ENCODE measurements at regions not wholly inside any gene's neighbourhood (a gene's known extent, or its start where the extent isn't known, plus 50 kb on each side); places are given as distances from the start of the nearest gene placed in this dataset.

GRCh38 chr1:98827041-98827440 lies 165.5 kb downstream of the SNX7 start (continued):
- no peak for TF ChIP-seq PBX3 (IDR thresholded peaks at IDR 0.05)
- no peak for TF ChIP-seq MEF2A (IDR thresholded peaks at IDR 0.05; ENCODE audit: borderline replicate concordance, low read depth)
- TF ChIP-seq FOXM1 (IDR thresholded peaks at IDR 0.05; ENCODE audit: low read depth), result no peak

GRCh38 chr1:98839840-98840239 lies 164.8 kb downstream of the PLPPR5 start:
- H2AFZ ChIP-seq (ENCODE audit: low read depth), result no peak overlapping the region
- TF ChIP-seq POLR2AphosphoS5 (IDR thresholded peaks at IDR 0.05; ENCODE audit: low read depth, low read length), result no peak
- no peak for TF ChIP-seq FOSL2 (IDR thresholded peaks at IDR 0.05; ENCODE audit: borderline replicate concordance, low read depth)
- no peak for TF ChIP-seq CHD2 (IDR thresholded peaks at IDR 0.05; ENCODE audit: low read length, partially characterized antibody)
- no peak for TF ChIP-seq NRF1 (IDR thresholded peaks at IDR 0.05; ENCODE audit: low read depth, low read length)
- TF ChIP-seq USF2 (IDR thresholded peaks at IDR 0.05; ENCODE audit: borderline replicate concordance, low read depth, low read length), result no peak
- no peak for TF ChIP-seq REST (IDR thresholded peaks at IDR 0.05; ENCODE audit: low read depth, low read length)
- TF ChIP-seq EZH2phosphoT487 (IDR thresholded peaks at IDR 0.05; ENCODE audit: borderline replicate concordance, low read depth), result no peak
- CTCF ChIA-PET, result no interaction called here
- H3K79me2 ChIP-seq (ENCODE audit: insufficient read depth), result no peaks in the 10 kb centered on the region
- H4K20me1 ChIP-seq (ENCODE audit: insufficient read depth), result no peaks in the 10 kb centered on the region
- no peaks in the 10 kb centered on the region for H3K9me2 ChIP-seq
- POLR2A ChIA-PET, result no interaction called here
- H3K4me2 ChIP-seq, result no peak overlapping the region
- H3K4me1 ChIP-seq (ENCODE audit: control insufficient read depth in 1 of 2, insufficient read depth in 2 of 2, low read depth in 1 of 2, low read length in 1 of 2), result no peaks in the 10 kb centered on the region
- no peak overlapping the region for H3K4me3 ChIP-seq (ENCODE audit: low read depth in 2 of 2, low read length in 1 of 2)
- H3F3A ChIP-seq (replicated peaks; ENCODE audit: insufficient read depth), result no peaks in the 10 kb centered on the region
- DNase-seq, result no peak
- 5% methylated on average over 1 of the region's 1 CpG for WGBS (ENCODE audit: low lambda C conversion rate)
- no peaks in the 10 kb centered on the region for H3K27me3 ChIP-seq (ENCODE audit: insufficient read depth)
- H3K27ac ChIP-seq (ENCODE audit: low read depth in 2 of 2, low read length in 1 of 2), result no peak overlapping the region
- H3K36me3 ChIP-seq (replicated peaks in 1 of 2; ENCODE audit: control insufficient read depth in 1 of 2, insufficient read depth in 2 of 2, low read length in 1 of 2), result no peaks in the 10 kb centered on the region
- H3K9me3 ChIP-seq, result no peaks in the 10 kb centered on the region
- no peak overlapping the region for H3K9ac ChIP-seq

Data from SK-N-SH (cell line).